ENCODE measurements at regions not wholly inside any gene's neighbourhood (a gene's known extent, or its start where the extent isn't known, plus 50 kb on each side); places are given as distances from the start of the nearest gene placed in this dataset.
A peak's percentile ranks its signal among the peaks of the same experiment; 100 is the strongest.

GRCh38 chr18:8458546-8459215, 150.6 kb upstream of the RAB12 start:
- DNase-seq: no peak

- DNase-seq: no peak
These were observed 148.5 kb upstream of the RAB12 start for GRCh38 chr18:8460748-8461147.

GRCh38 chr18:8461544-8461943, 147.7 kb upstream of the RAB12 start:
- DNase-seq: no peak

GRCh38 chr18:8462651-8463185, 146.5 kb upstream of the RAB12 start:
- DNase-seq: no peak

- no peak for DNase-seq
These were observed 145.4 kb upstream of the RAB12 start for GRCh38 chr18:8463791-8464190.

GRCh38 chr18:8468191-8468590, 141.0 kb upstream of the RAB12 start:
- no peak for DNase-seq

GRCh38 chr18:8468921-8469335, 140.3 kb upstream of the RAB12 start:
- no peak for DNase-seq

- no peak for DNase-seq
These were observed 139.6 kb upstream of the RAB12 start for GRCh38 chr18:8469544-8470130.

GRCh38 chr18:8471372-8471771, 137.9 kb upstream of the RAB12 start:
- no peak for DNase-seq

GRCh38 chr18:8474661-8475060, 134.6 kb upstream of the RAB12 start:
- DNase-seq: no peak

- no peak for DNase-seq
These were observed 131.6 kb upstream of the RAB12 start for GRCh38 chr18:8477615-8478014.

GRCh38 chr18:8478166-8478967, 130.9 kb upstream of the RAB12 start:
- DNase-seq: no peak

GRCh38 chr18:8478968-8479370, 130.3 kb upstream of the RAB12 start:
- no peak for DNase-seq

- DNase-seq: no peak
These were observed 129.4 kb upstream of the RAB12 start for GRCh38 chr18:8479789-8480188.

- peak; percentile 71 for DNase-seq
These were observed 128.5 kb upstream of the RAB12 start for GRCh38 chr18:8480506-8481328.

GRCh38 chr18:8484951-8485350, 124.3 kb upstream of the RAB12 start:
- DNase-seq: no peak

GRCh38 chr18:8489761-8490160, 119.5 kb upstream of the RAB12 start:
- no peak for DNase-seq

GRCh38 chr18:8491516-8491915, 117.7 kb upstream of the RAB12 start:
- DNase-seq: no peak

- DNase-seq: no peak
These were observed 116.1 kb upstream of the RAB12 start for GRCh38 chr18:8493141-8493540.

- DNase-seq: no peak
These were observed 113.1 kb upstream of the RAB12 start for GRCh38 chr18:8496186-8496585.

GRCh38 chr18:8498905-8499304, 110.3 kb upstream of the RAB12 start:
- DNase-seq: no peak

- DNase-seq: no peak
These were observed 109.2 kb upstream of the RAB12 start for GRCh38 chr18:8499810-8500675.

Data from kidney glomerular epithelial cell (primary cell).